Mesendoderm (in vitro differentiated cells): ENCODE measurements at regions not wholly inside any gene's neighbourhood (a gene's known extent, or its start where the extent isn't known, plus 50 kb on each side); places are given as distances from the start of the nearest gene placed in this dataset.

Experiments
- DNase-seq: peaks from one replicate; pipeline ENCODE4 v3.0.0; 2013
- H2AK5ac ChIP-seq: 2 replicates; pipeline ENCODE4 v1.6.1; 2013; ENCODE audit warnings: low read length, inconsistent platforms
- H2BK120ac ChIP-seq: 2 replicates; pipeline ENCODE4 v1.6.1; 2013; ENCODE audit warnings: low read depth, mild to moderate bottlenecking, low read length, moderate library complexity, mixed read lengths
- H2BK15ac ChIP-seq: replicated peaks from 2 replicates; pipeline ENCODE4 v1.6.1; 2013; ENCODE audit warnings: low read depth, mild to moderate bottlenecking, moderate library complexity
- H2BK5ac ChIP-seq: 2 replicates; pipeline ENCODE4 v1.6.1; 2013; ENCODE audit warnings: low read length, inconsistent platforms
- H3K18ac ChIP-seq: 2 replicates; pipeline ENCODE4 v1.6.1; 2013; ENCODE audit warnings: mild to moderate bottlenecking, low read length, mixed read lengths
- H3K23ac ChIP-seq: one replicate; pipeline ENCODE4 v1.6.1; 2013; ENCODE audit warnings: low read length
- H3K27ac ChIP-seq: 2 replicates; pipeline ENCODE4 v1.5.1; 2013; ENCODE audit warnings: low read depth, mild to moderate bottlenecking, inconsistent platforms, low read length, moderate library complexity
- H3K27me3 ChIP-seq: 2 replicates; pipeline ENCODE4 v1.6.1; 2013; ENCODE audit warnings: low read length, control low read depth, mild to moderate bottlenecking, inconsistent platforms; ENCODE audit not compliant: insufficient read depth, poor library complexity
- H3K36me3 ChIP-seq: 2 replicates; pipeline ENCODE4 v1.6.1; 2013; ENCODE audit warnings: low read length, inconsistent platforms; ENCODE audit not compliant: control insufficient read depth, insufficient read depth
- H3K4ac ChIP-seq: one replicate; pipeline ENCODE4 v1.6.1; 2013; ENCODE audit warnings: low read depth, mild to moderate bottlenecking, low read length, moderate library complexity
- H3K4me1 ChIP-seq: 2 replicates; pipeline ENCODE4 v1.6.1; 2013; ENCODE audit warnings: low read depth, low read length, inconsistent platforms; ENCODE audit not compliant: control insufficient read depth
- H3K4me2 ChIP-seq: 2 replicates; pipeline ENCODE4 v1.6.1; 2013; ENCODE audit warnings: low read length
- H3K4me3 ChIP-seq: 2 replicates; pipeline ENCODE4 v1.5.1; 2013; ENCODE audit warnings: mild to moderate bottlenecking, low read length
- H3K56ac ChIP-seq: one replicate; pipeline ENCODE4 v1.6.1; 2013; ENCODE audit warnings: low read length
- H3K79me1 ChIP-seq: 2 replicates; pipeline ENCODE4 v1.6.1; 2013; ENCODE audit warnings: low read length, inconsistent platforms
- H3K79me2 ChIP-seq: 2 replicates; pipeline ENCODE4 v1.6.1; 2013; ENCODE audit warnings: mild to moderate bottlenecking, low read length; ENCODE audit not compliant: control insufficient read depth, insufficient read depth
- H3K9ac ChIP-seq: 2 replicates; pipeline ENCODE4 v1.6.1; 2013; ENCODE audit warnings: low read length, inconsistent platforms
- H4K5ac ChIP-seq: one replicate; pipeline ENCODE4 v1.6.1; 2013; ENCODE audit warnings: low read length
- H4K8ac ChIP-seq: one replicate; pipeline ENCODE4 v1.6.1; 2013; ENCODE audit warnings: low read depth, mild to moderate bottlenecking, control low read depth, low read length, moderate library complexity
- WGBS: extraction: QIAGEN DNeasy Blood & Tissue Kit; methylation state at CpG from one replicate; pipeline ENCODE4 v1.1.7; 2013; ENCODE audit warnings: low lambda C conversion rate, missing lambda C conversion rate; ENCODE audit not compliant: insufficient coverage; ENCODE audit errors: extremely low coverage; 5-methylcytosine and 5-hydroxymethylcytosine counted together

- Histone ChIP-seq H3K27ac (no peak overlapping the region), H3K56ac (no peak overlapping the region), H3K4me2 (no peak overlapping the region), H3K4me3 (no peak overlapping the region), H3K79me1 (no peaks in the 10 kb centered on the region), H3K9ac (no peak overlapping the region), H3K36me3 (no peaks in the 10 kb centered on the region), H3K27me3 (no peaks in the 10 kb centered on the region), H2AK5ac (no peak overlapping the region), H3K79me2 (no peaks in the 10 kb centered on the region), H3K4me1 (peaks cover 6% of the 10 kb centered on the region), H3K23ac (no peak overlapping the region), H4K5ac (no peak overlapping the region), H3K4ac (no peak overlapping the region), H2BK120ac (no peak overlapping the region), H2BK15ac (no peak overlapping the region), H4K8ac (no peak overlapping the region), H3K18ac (no peak overlapping the region), H2BK5ac (no peak overlapping the region)
- no peak for DNase-seq
- WGBS: no CpG with 5 or more reads among the region's 3 CpGs
Observed at GRCh38 chr11:116179401-116179800, 593.4 kb downstream of the BUD13 start.

GRCh38 chr11:116177521-116178210, 595.1 kb downstream of the BUD13 start:
- no peak overlapping the region for H2BK15ac ChIP-seq
- no peak overlapping the region for H4K8ac ChIP-seq
- H3K9ac ChIP-seq: no peak overlapping the region
- no peak overlapping the region for H3K27ac ChIP-seq
- peaks cover 8% of the 10 kb centered on the region for H3K4me1 ChIP-seq
- H3K4me3 ChIP-seq: no peak overlapping the region
- H2BK120ac ChIP-seq: no peak overlapping the region
- H3K4me2 ChIP-seq: no peak overlapping the region
- H3K79me1 ChIP-seq: no peaks in the 10 kb centered on the region
- no peak overlapping the region for H3K18ac ChIP-seq
- no peak overlapping the region for H4K5ac ChIP-seq
- DNase-seq: no peak
- H2BK5ac ChIP-seq: no peak overlapping the region
- WGBS: no CpG with 5 or more reads among the region's 4 CpGs
- no peaks in the 10 kb centered on the region for H3K36me3 ChIP-seq
- no peak overlapping the region for H3K56ac ChIP-seq
- no peaks in the 10 kb centered on the region for H3K79me2 ChIP-seq
- H3K23ac ChIP-seq: no peak overlapping the region
- H3K4ac ChIP-seq: no peak overlapping the region
- no peak overlapping the region for H2AK5ac ChIP-seq
- H3K27me3 ChIP-seq: no peaks in the 10 kb centered on the region

GRCh38 chr11:116176484-116177005, 596.2 kb downstream of the BUD13 start:
- no peak overlapping the region for H2BK5ac ChIP-seq
- H3K27ac ChIP-seq: no peak overlapping the region
- H2BK15ac ChIP-seq: no peak overlapping the region
- no peak overlapping the region for H4K8ac ChIP-seq
- no peak overlapping the region for H3K4me2 ChIP-seq
- H3K27me3 ChIP-seq: no peaks in the 10 kb centered on the region
- DNase-seq: no peak
- H3K79me1 ChIP-seq: no peaks in the 10 kb centered on the region
- H3K9ac ChIP-seq: no peak overlapping the region
- no peak overlapping the region for H2AK5ac ChIP-seq
- no peak overlapping the region for H3K4me3 ChIP-seq
- no peak overlapping the region for H3K23ac ChIP-seq
- no peak overlapping the region for H4K5ac ChIP-seq
- no peak overlapping the region for H3K4ac ChIP-seq
- H2BK120ac ChIP-seq: no peak overlapping the region
- H3K18ac ChIP-seq: no peak overlapping the region
- peaks cover 8% of the 10 kb centered on the region for H3K4me1 ChIP-seq
- H3K56ac ChIP-seq: peak overlapping the region; percentile 9
- no CpG with 5 or more reads among the region's 6 CpGs for WGBS
- H3K79me2 ChIP-seq: no peaks in the 10 kb centered on the region
- no peaks in the 10 kb centered on the region for H3K36me3 ChIP-seq

- no peak overlapping the region for H3K27ac ChIP-seq
- no peak overlapping the region for H3K56ac ChIP-seq
- H4K5ac ChIP-seq: no peak overlapping the region
- no peaks in the 10 kb centered on the region for H3K79me1 ChIP-seq
- no peaks in the 10 kb centered on the region for H3K79me2 ChIP-seq
- no CpG with 5 or more reads among the region's 7 CpGs for WGBS
- no peak overlapping the region for H3K23ac ChIP-seq
- no peak overlapping the region for H2BK15ac ChIP-seq
- no peak overlapping the region for H3K4me3 ChIP-seq
- H3K9ac ChIP-seq: no peak overlapping the region
- peaks cover 7% of the 10 kb centered on the region for H3K4me1 ChIP-seq
- no peaks in the 10 kb centered on the region for H3K27me3 ChIP-seq
- no peak overlapping the region for H2BK120ac ChIP-seq
- no peak overlapping the region for H3K18ac ChIP-seq
- H2BK5ac ChIP-seq: no peak overlapping the region
- H3K36me3 ChIP-seq: no peaks in the 10 kb centered on the region
- H4K8ac ChIP-seq: no peak overlapping the region
- no peak overlapping the region for H3K4ac ChIP-seq
- H2AK5ac ChIP-seq: no peak overlapping the region
- H3K4me2 ChIP-seq: no peak overlapping the region
- no peak for DNase-seq
Observed at GRCh38 chr11:116175707-116176106, 597.1 kb downstream of the BUD13 start.

- Histone ChIP-seq H3K18ac (no peak overlapping the region), H3K36me3 (no peaks in the 10 kb centered on the region), H3K4me3 (no peak overlapping the region), H3K56ac (peak overlapping the region; percentile 28), H2AK5ac (no peak overlapping the region), H3K4ac (no peak overlapping the region), H3K23ac (no peak overlapping the region), H3K27ac (no peak overlapping the region), H2BK15ac (no peak overlapping the region), H2BK5ac (no peak overlapping the region), H3K79me1 (no peaks in the 10 kb centered on the region), H3K4me2 (no peak overlapping the region), H3K4me1 (peaks cover 6% of the 10 kb centered on the region), H3K27me3 (no peaks in the 10 kb centered on the region), H4K5ac (no peak overlapping the region), H3K9ac (no peak overlapping the region), H4K8ac (no peak overlapping the region), H3K79me2 (no peaks in the 10 kb centered on the region), H2BK120ac (no peak overlapping the region)
- peak; percentile 66 for DNase-seq
- WGBS: no CpG with 5 or more reads among the region's 20 CpGs
Observed at GRCh38 chr11:116173941-116174911, 598.6 kb downstream of the BUD13 start.
